Keratinocyte (primary cell): ENCODE measurements at regions not wholly inside any gene's neighbourhood (a gene's known extent, or its start where the extent isn't known, plus 50 kb on each side); places are given as distances from the start of the nearest gene placed in this dataset.

Experiments
- DNase-seq: peaks from one replicate; pipeline ENCODE4 v3.0.0-alpha.2; 2011; ENCODE audit warnings: low read depth, missing footprints, low spot score
- FAIRE-seq: peaks from 2 replicates; lab custom pipeline; 2011; peaks lifted over from hg19 to GRCh38; lab: Jason Lieb, UNC
- H2AFZ ChIP-seq: 2 replicates; pipeline ENCODE4 v1.6.0; 2012; ENCODE audit warnings: low read length, control low read depth, inconsistent platforms; ENCODE audit not compliant: control insufficient read depth
- H3K27ac ChIP-seq: 2 replicates; pipeline ENCODE4 v1.5.1; 2011; ENCODE audit warnings: low read length; ENCODE audit not compliant: control insufficient read depth, insufficient read depth
- H3K27me3 ChIP-seq: 3 replicates; pipeline ENCODE4 v1.6.0; 2011; ENCODE audit warnings: low read length; ENCODE audit not compliant: control insufficient read depth, insufficient read depth; ENCODE audit errors: extremely low read depth
- H3K36me3 ChIP-seq, 2 experiments: 2 replicates in 1 of 2; 3 replicates in 1 of 2; pipeline ENCODE4 v1.5.1; 2011; ENCODE audit warnings: low read length in 2 of 2, mild to moderate bottlenecking in 1 of 2; ENCODE audit not compliant: control insufficient read depth in 2 of 2, insufficient read depth in 2 of 2; ENCODE audit errors: extremely low read depth in 1 of 2
- H3K4me1 ChIP-seq: 3 replicates; pipeline ENCODE4 v1.5.1; 2011; ENCODE audit warnings: low read length; ENCODE audit not compliant: control insufficient read depth, insufficient read depth; ENCODE audit errors: extremely low read depth
- H3K4me2 ChIP-seq: 3 replicates; pipeline ENCODE4 v1.6.0; 2011; ENCODE audit warnings: low read depth, low read length; ENCODE audit not compliant: control insufficient read depth, insufficient read depth; ENCODE audit errors: extremely low read depth
- H3K4me3 ChIP-seq, 3 experiments: fragments of 200-600 bp in 1 of 3; sonication (generic) in 1 of 3; 2 replicates in 2 of 3; 3 replicates in 1 of 3; pipeline ENCODE4 v1.5.1; 2011 to 2016; ENCODE audit warnings: low read length in 3 of 3, mild to moderate bottlenecking in 3 of 3, control low read depth in 2 of 3, inconsistent platforms in 1 of 3, low read depth in 1 of 3, mixed read lengths in 1 of 3, mixed run types in 1 of 3, moderate library complexity in 1 of 3; ENCODE audit not compliant: control insufficient read depth in 2 of 3, insufficient read depth in 2 of 3; ENCODE audit errors: extremely low read depth in 1 of 3
- H3K79me2 ChIP-seq: 2 replicates; pipeline ENCODE4 v1.6.0; 2012; ENCODE audit warnings: low read length; ENCODE audit not compliant: control insufficient read depth, insufficient read depth
- H3K9ac ChIP-seq: 3 replicates; pipeline ENCODE4 v1.6.0; 2011; ENCODE audit warnings: low read length; ENCODE audit not compliant: control insufficient read depth, insufficient read depth; ENCODE audit errors: extremely low read depth
- H3K9me1 ChIP-seq: 3 replicates; pipeline ENCODE4 v1.6.0; 2011; ENCODE audit warnings: low read length; ENCODE audit not compliant: control insufficient read depth, insufficient read depth; ENCODE audit errors: extremely low read depth
- H3K9me3 ChIP-seq: 2 replicates; pipeline ENCODE4 v1.5.1; 2012; ENCODE audit warnings: low read depth, low read length; ENCODE audit not compliant: control insufficient read depth
- H4K20me1 ChIP-seq: 3 replicates; pipeline ENCODE4 v1.6.0; 2011; ENCODE audit warnings: low read length; ENCODE audit not compliant: control insufficient read depth, insufficient read depth; ENCODE audit errors: extremely low read depth
- EZH2 ChIP-seq: IDR thresholded peaks from one replicate; pipeline ENCODE4 v1.6.1; 2012; ENCODE audit warnings: inconsistent platforms, mild to moderate bottlenecking, low read length, moderate library complexity
- dilution Hi-C: fragments of 300-500 bp; cut with MboI; formaldehyde crosslinking; loops from one replicate; pipeline ENCODE4 v1.7.0; 2020; ENCODE audit warnings: low sequenced_read_pairs; ENCODE audit not compliant: extremely low pct_ligation_motif_present
- TF ChIP-seq, protein P1 (sequence below), 3 experiments: IDR thresholded peaks in 1 of 3; conservative IDR thresholded peaks in 1 of 3; optimal IDR thresholded peaks in 1 of 3; 2 replicates in 2 of 3; 3 replicates in 1 of 3; pipeline versions ENCODE3 to v1.5.1; 2011; ENCODE audit warnings: low read length in 3 of 3, mild to moderate bottlenecking in 3 of 3, moderate library complexity in 2 of 3, control low read depth in 1 of 3, inconsistent platforms in 1 of 3; ENCODE audit not compliant: insufficient read depth in 2 of 3; ENCODE audit errors: extremely low read depth in 1 of 3

GRCh38 chr12:126076515-126076914 is 1011.3 kb downstream of the AACS start:
- Histone ChIP-seq H3K4me1 (no peaks in the 10 kb centered on the region), H3K9me3 (no peaks in the 10 kb centered on the region), H3K36me3 (no peaks in the 10 kb centered on the region), H4K20me1 (no peaks in the 10 kb centered on the region), H3K9me1 (no peaks in the 10 kb centered on the region), H3K27ac (no peak overlapping the region), H3K79me2 (no peaks in the 10 kb centered on the region), H3K27me3 (no peaks in the 10 kb centered on the region), H2AFZ (no peak overlapping the region), H3K4me3 (no peak overlapping the region), H3K4me2 (no peak overlapping the region), H3K9ac (no peak overlapping the region)
- DNase-seq: no peak
- dilution Hi-C loops: no loop called here
- FAIRE-seq: no peak
- TF ChIP-seq, protein P1, sequence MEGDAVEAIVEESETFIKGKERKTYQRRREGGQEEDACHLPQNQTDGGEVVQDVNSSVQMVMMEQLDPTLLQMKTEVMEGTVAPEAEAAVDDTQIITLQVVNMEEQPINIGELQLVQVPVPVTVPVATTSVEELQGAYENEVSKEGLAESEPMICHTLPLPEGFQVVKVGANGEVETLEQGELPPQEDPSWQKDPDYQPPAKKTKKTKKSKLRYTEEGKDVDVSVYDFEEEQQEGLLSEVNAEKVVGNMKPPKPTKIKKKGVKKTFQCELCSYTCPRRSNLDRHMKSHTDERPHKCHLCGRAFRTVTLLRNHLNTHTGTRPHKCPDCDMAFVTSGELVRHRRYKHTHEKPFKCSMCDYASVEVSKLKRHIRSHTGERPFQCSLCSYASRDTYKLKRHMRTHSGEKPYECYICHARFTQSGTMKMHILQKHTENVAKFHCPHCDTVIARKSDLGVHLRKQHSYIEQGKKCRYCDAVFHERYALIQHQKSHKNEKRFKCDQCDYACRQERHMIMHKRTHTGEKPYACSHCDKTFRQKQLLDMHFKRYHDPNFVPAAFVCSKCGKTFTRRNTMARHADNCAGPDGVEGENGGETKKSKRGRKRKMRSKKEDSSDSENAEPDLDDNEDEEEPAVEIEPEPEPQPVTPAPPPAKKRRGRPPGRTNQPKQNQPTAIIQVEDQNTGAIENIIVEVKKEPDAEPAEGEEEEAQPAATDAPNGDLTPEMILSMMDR (optimal IDR thresholded peaks at IDR 0.05 in 1 of 3, IDR thresholded peaks at IDR 0.05 in 1 of 3, conservative IDR thresholded peaks at IDR 0.05 in 1 of 3; ENCODE audit: extremely low read depth in 1 of 3, insufficient read depth in 2 of 3, low read length in 3 of 3): no peak
- TF ChIP-seq EZH2: no peak

- dilution Hi-C loops: no loop called here
- Histone ChIP-seq H2AFZ (no peak overlapping the region), H3K9me3 (peaks cover 4% of the 10 kb centered on the region), H3K4me3 (no peak overlapping the region), H3K9ac (no peak overlapping the region), H3K9me1 (no peaks in the 10 kb centered on the region), H3K79me2 (no peaks in the 10 kb centered on the region), H3K27ac (no peak overlapping the region), H3K4me2 (no peak overlapping the region), H3K36me3 (no peaks in the 10 kb centered on the region), H4K20me1 (no peaks in the 10 kb centered on the region), H3K27me3 (no peaks in the 10 kb centered on the region), H3K4me1 (no peaks in the 10 kb centered on the region)
- TF ChIP-seq, protein P1 (optimal IDR thresholded peaks at IDR 0.05 in 1 of 3, IDR thresholded peaks at IDR 0.05 in 1 of 3, conservative IDR thresholded peaks at IDR 0.05 in 1 of 3; ENCODE audit: extremely low read depth in 1 of 3, insufficient read depth in 2 of 3, low read length in 3 of 3): no peak
- no peak for TF ChIP-seq EZH2
- DNase-seq: no peak
- no peak for FAIRE-seq
Observed at GRCh38 chr12:126083926-126084325, 1018.7 kb downstream of the AACS start.
